HG02884 (cell line): ENCODE measurements at regions not wholly inside any gene's neighbourhood (a gene's known extent, or its start where the extent isn't known, plus 50 kb on each side); places are given as distances from the start of the nearest gene placed in this dataset.

Experiments used
- ATAC-seq: cut with Tn5 transposase; IDR thresholded peaks from one replicate; pipeline ENCODE4 v1.9.1; 2021; ENCODE audit warnings: mild to moderate bottlenecking, moderate library complexity; ENCODE audit not compliant: unreplicated experiment

- ATAC-seq, result no peak
Measured at GRCh38 chr7:32152576-32152975, 82.4 kb upstream of the PDE1C start.

- no peak for ATAC-seq
Measured at GRCh38 chr7:32150589-32150988, 80.4 kb upstream of the PDE1C start.

DNA sequence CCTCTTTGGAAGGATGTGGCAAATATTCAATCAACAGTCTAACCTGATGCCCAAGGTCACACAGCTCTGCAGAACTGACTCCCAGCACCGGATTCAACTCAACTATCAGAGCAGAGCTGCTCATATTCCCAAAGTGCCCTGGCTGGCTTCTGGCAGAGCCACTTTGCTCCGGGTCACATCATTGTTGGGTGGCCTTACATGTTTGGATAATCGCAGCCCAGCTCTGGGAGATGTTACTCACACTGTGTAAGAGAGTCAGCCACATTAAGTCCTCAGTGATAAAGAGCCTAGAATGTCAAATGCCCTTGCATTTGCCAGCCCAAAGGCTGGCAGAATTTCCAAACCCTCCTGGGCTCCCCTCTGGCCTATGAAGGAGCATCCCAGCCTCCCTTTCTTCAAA is 79.8 kb upstream of the PDE1C start:
- no peak for ATAC-seq

DNA sequence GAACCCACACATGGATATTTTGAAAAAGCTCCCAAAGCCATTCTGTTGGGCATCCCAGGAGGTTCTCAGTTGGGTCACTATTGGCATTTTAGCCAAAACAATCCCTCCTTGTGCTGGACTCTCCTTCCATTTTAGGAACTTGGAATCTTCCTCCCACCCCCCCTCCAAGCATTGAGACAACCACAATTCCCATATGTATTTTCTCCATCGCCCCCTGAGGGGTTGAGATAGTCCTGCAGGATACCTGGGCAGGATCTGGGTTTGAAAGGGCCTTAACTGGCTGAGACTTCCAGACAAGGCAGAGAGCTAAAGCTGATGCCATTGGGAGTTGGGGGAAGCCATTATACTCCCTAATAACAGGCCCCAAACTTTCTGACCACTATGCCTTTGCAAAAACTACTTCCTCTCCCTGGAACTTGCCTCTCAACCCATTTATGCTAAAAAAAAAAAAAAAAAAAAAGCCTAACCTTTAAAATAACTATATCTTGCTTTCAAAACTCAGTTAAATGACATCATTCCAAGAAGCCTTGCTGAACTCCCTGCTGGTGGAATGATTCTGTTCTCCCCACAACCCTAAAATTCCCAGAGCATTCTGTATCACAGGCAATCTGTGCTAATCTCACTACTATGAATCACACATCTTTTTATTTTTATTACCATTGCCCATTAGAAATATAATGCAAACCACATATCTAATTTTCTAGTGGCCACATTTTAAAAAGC is 77.5 kb upstream of the PDE1C start:
- ATAC-seq, result no peak

DNA sequence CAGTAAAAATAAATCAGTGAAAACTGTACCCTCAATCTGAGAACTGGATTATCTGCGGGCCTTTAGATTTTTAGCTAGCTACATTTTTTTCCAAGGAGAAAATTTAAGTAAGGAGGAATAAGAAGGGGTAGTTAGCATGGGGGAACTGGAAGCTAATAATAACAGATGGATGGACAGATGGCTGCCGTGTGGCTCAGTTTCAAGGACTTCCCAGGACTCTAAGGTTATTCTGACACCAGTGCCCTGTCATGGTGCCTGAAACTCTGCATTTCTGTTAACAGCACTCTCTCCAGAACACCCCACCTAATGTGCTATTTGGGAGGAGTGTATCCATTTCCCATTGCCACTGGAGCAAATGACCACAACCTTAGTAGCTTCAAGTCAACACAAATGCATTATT is 75.7 kb upstream of the PDE1C start:
- no peak for ATAC-seq

GRCh38 chr7:32144676-32145075 is 74.5 kb upstream of the PDE1C start:
- no peak for ATAC-seq

GRCh38 chr7:32143301-32143700 is 73.1 kb upstream of the PDE1C start:
- ATAC-seq, result no peak

GRCh38 chr7:32142649-32143048 is 72.4 kb upstream of the PDE1C start:
- ATAC-seq, result no peak

DNA sequence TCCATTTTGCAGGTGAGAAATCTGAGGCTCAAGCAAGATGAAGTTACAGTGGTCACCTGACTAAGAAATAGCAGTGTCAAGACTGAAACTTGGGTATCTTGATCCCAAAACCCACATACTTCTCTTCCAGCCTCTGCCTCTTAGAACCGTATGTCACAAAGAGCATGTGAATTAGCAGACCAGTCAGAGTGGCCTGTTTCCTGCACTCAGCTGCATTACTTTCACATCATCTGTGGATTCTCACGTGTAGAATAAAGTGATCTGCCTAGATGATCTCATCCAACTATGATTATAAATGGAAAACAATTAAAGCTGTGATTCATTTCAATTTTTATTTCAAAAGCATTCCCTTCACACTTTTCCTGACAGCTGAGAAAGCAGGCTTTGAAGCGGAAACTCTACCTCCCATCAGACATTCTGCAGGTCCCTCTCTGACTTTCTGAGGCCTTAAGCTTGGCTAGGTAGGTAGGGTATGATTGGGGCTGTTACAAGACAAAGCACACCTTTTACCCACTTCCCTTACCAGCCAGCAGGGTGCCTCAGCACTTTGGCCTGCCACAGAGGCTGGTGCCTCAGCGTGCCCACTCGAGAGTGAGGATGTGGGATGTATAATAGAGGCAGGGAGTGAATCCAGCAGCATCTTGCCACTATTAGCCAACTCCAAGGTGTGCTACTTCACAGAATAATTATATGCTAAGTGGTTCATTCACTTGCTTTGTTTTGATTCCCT is 70.2 kb upstream of the PDE1C start:
- no peak for ATAC-seq

GRCh38 chr7:32137059-32137458 is 66.9 kb upstream of the PDE1C start:
- ATAC-seq, result no peak

GRCh38 chr7:32131091-32131490 is 60.9 kb upstream of the PDE1C start:
- no peak for ATAC-seq

DNA sequence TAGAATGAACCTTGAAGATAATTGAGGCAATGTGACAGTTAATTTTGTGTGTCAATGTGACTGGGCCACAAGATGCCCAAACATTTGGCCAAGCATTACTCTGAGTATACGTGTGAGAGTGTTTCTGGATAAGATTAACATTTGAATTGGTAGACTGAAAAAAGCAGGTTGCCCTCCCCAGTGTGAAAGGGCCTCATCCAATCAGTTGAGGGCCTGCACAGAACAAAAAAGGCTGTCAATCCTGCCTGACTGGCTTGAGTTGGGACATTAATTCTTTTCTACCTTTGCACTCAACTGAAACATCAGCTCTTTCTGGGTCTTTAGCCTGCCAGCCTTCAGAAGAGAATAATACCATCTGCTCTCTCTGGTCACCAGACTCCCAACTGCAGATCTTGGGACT is 56.6 kb upstream of the PDE1C start:
- no peak for ATAC-seq
